ENCODE measurements at regions not wholly inside any gene's neighbourhood (a gene's known extent, or its start where the extent isn't known, plus 50 kb on each side); places are given as distances from the start of the nearest gene placed in this dataset.
"Not testable (repeated sequence)": the region's sequence is repeated elsewhere in the genome, so short reads cannot be mapped to it uniquely, and the experiment has no call there.

DNA sequence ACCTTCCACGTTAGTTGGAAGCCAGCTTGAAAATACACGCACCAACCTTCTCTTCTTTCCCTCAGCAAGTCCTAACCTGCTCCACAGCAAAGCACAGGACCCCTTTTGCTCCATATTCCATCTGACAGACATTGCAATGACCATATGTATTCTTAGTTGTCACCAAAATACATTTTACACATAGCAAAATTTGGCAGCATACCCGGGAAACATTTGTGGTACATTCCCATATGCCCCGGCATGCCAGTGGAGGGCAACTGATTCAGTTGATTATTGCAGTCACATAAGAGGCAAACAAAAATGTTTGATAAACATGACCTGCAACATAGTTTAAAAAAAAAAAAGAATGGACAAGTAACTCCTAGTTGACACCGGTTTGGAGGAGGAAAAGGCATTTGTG lies 202.1 kb upstream of the UBE2E3 start:
- H3K9me3 ChIP-seq (ENCODE audit: control insufficient read depth in 2 of 2, low read length in 2 of 2) = no peaks in the 10 kb centered on the region
- H3K36me3 ChIP-seq (ENCODE audit: control insufficient read depth in 2 of 2, insufficient read depth in 2 of 2, low read length in 2 of 2) = no peaks in the 10 kb centered on the region
- no peaks in the 10 kb centered on the region for H3K4me1 ChIP-seq (ENCODE audit: control insufficient read depth, insufficient read depth, low read length)
- H3K4me3 ChIP-seq (ENCODE audit: low read length in 2 of 2) = no peak overlapping the region
- H3K27me3 ChIP-seq (ENCODE audit: control insufficient read depth in 1 of 2, insufficient read depth in 2 of 2, low read length in 2 of 2) = no peaks in the 10 kb centered on the region
- no peak overlapping the region for H3K27ac ChIP-seq (ENCODE audit: low read length)
- H3K9ac ChIP-seq (ENCODE audit: low read length in 2 of 2) = no peak overlapping the region

- H3K9me3 ChIP-seq (ENCODE audit: control insufficient read depth in 2 of 2, low read length in 2 of 2) = no peaks in the 10 kb centered on the region
- H3K4me1 ChIP-seq (ENCODE audit: control insufficient read depth, insufficient read depth, low read length) = no peaks in the 10 kb centered on the region
- H3K27me3 ChIP-seq (ENCODE audit: control insufficient read depth in 1 of 2, insufficient read depth in 2 of 2, low read length in 2 of 2) = no peaks in the 10 kb centered on the region
- H3K4me3 ChIP-seq (ENCODE audit: low read length in 2 of 2) = no peak overlapping the region
- no peak overlapping the region for H3K9ac ChIP-seq (ENCODE audit: low read length in 2 of 2)
- no peaks in the 10 kb centered on the region for H3K36me3 ChIP-seq (ENCODE audit: control insufficient read depth in 2 of 2, insufficient read depth in 2 of 2, low read length in 2 of 2)
- H3K27ac ChIP-seq (ENCODE audit: low read length) = no peak overlapping the region
These were observed 203.5 kb upstream of the UBE2E3 start for GRCh38 chr2:180776921-180777320.

GRCh38 chr2:180775711-180776110 lies 204.7 kb upstream of the UBE2E3 start:
- Histone ChIP-seq H3K4me3 (ENCODE audit: low read length in 2 of 2) (no peak overlapping the region), H3K9me3 (ENCODE audit: control insufficient read depth in 2 of 2, low read length in 2 of 2) (no peaks in the 10 kb centered on the region), H3K27me3 (ENCODE audit: control insufficient read depth in 1 of 2, insufficient read depth in 2 of 2, low read length in 2 of 2) (no peaks in the 10 kb centered on the region), H3K4me1 (ENCODE audit: control insufficient read depth, insufficient read depth, low read length) (no peaks in the 10 kb centered on the region), H3K27ac (ENCODE audit: low read length) (no peak overlapping the region), H3K36me3 (ENCODE audit: control insufficient read depth in 2 of 2, insufficient read depth in 2 of 2, low read length in 2 of 2) (no peaks in the 10 kb centered on the region), H3K9ac (ENCODE audit: low read length in 2 of 2) (no peak overlapping the region)

GRCh38 chr2:180765316-180765715 lies 215.1 kb upstream of the UBE2E3 start:
- not testable (repeated sequence) for H3K4me3 ChIP-seq (ENCODE audit: low read length in 2 of 2); H3K4me1 ChIP-seq (ENCODE audit: control insufficient read depth, insufficient read depth, low read length); H3K36me3 ChIP-seq (ENCODE audit: control insufficient read depth in 2 of 2, insufficient read depth in 2 of 2, low read length in 2 of 2); H3K9me3 ChIP-seq (ENCODE audit: control insufficient read depth in 2 of 2, low read length in 2 of 2); H3K27ac ChIP-seq (ENCODE audit: low read length); H3K27me3 ChIP-seq (ENCODE audit: control insufficient read depth in 1 of 2, insufficient read depth in 2 of 2, low read length in 2 of 2); H3K9ac ChIP-seq (ENCODE audit: low read length in 2 of 2)

DNA sequence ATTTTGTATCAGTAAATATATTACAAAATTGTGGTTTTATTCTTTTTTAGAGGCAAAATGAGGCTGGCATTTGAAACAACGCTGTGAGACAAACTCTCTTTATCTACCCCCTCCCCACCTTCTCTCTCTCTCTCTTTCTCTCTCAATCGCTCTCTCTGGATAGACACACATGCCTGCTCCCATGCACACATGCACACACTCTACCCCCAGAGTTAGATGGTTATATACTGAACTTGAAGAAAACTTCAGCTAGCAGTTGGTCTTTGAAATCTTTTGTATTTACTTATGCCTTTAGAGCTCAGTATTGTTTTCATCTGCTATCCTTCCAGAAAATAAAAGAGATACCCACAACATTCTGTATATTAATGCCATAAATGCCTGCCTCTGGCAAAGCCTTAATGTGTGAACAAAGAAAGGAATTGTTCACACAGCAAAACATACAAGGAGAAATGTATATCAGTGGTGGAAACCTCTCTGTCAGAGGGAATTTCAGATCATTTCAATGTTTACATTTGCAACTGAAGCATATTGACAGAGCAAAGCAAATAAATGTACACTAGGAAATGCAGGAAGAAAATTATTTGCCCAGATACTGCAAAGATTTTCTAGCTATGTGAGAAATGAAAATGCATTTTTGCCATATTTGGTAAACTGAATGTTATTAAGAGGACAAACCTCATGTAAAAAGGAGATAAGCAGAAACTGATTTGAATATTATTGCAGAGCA lies 217.0 kb upstream of the UBE2E3 start:
- no peak overlapping the region for H3K27ac ChIP-seq (ENCODE audit: low read length)
- no peaks in the 10 kb centered on the region for H3K36me3 ChIP-seq (ENCODE audit: control insufficient read depth in 2 of 2, insufficient read depth in 2 of 2, low read length in 2 of 2)
- no peaks in the 10 kb centered on the region for H3K27me3 ChIP-seq (ENCODE audit: control insufficient read depth in 1 of 2, insufficient read depth in 2 of 2, low read length in 2 of 2)

GRCh38 chr2:180761224-180761623 lies 219.2 kb upstream of the UBE2E3 start:
- Histone ChIP-seq H3K9me3 (ENCODE audit: control insufficient read depth in 2 of 2, low read length in 2 of 2) (no peaks in the 10 kb centered on the region), H3K27me3 (ENCODE audit: control insufficient read depth in 1 of 2, insufficient read depth in 2 of 2, low read length in 2 of 2) (no peaks in the 10 kb centered on the region), H3K9ac (ENCODE audit: low read length in 2 of 2) (no peak overlapping the region), H3K4me3 (ENCODE audit: low read length in 2 of 2) (no peak overlapping the region), H3K36me3 (ENCODE audit: control insufficient read depth in 2 of 2, insufficient read depth in 2 of 2, low read length in 2 of 2) (no peaks in the 10 kb centered on the region), H3K4me1 (ENCODE audit: control insufficient read depth, insufficient read depth, low read length) (no peaks in the 10 kb centered on the region), H3K27ac (ENCODE audit: low read length) (no peak overlapping the region)

More for the DNA sequence above, 217.0 kb upstream of the UBE2E3 start:
- Histone ChIP-seq H3K9ac (ENCODE audit: low read length in 2 of 2) (no peak overlapping the region), H3K9me3 (ENCODE audit: control insufficient read depth in 2 of 2, low read length in 2 of 2) (no peaks in the 10 kb centered on the region), H3K4me1 (ENCODE audit: control insufficient read depth, insufficient read depth, low read length) (no peaks in the 10 kb centered on the region), H3K4me3 (ENCODE audit: low read length in 2 of 2) (no peak overlapping the region)

- Histone ChIP-seq H3K9ac (ENCODE audit: low read length in 2 of 2) (no peak overlapping the region), H3K4me1 (ENCODE audit: control insufficient read depth, insufficient read depth, low read length) (no peaks in the 10 kb centered on the region), H3K27me3 (ENCODE audit: control insufficient read depth in 1 of 2, insufficient read depth in 2 of 2, low read length in 2 of 2) (no peaks in the 10 kb centered on the region), H3K27ac (ENCODE audit: low read length) (no peak overlapping the region), H3K9me3 (ENCODE audit: control insufficient read depth in 2 of 2, low read length in 2 of 2) (no peaks in the 10 kb centered on the region), H3K4me3 (ENCODE audit: low read length in 2 of 2) (no peak overlapping the region), H3K36me3 (ENCODE audit: control insufficient read depth in 2 of 2, insufficient read depth in 2 of 2, low read length in 2 of 2) (no peaks in the 10 kb centered on the region)
These were observed 220.8 kb upstream of the UBE2E3 start for GRCh38 chr2:180759631-180760030.

- no peak overlapping the region for H3K9ac ChIP-seq (ENCODE audit: low read length in 2 of 2)
- H3K27me3 ChIP-seq (ENCODE audit: control insufficient read depth in 1 of 2, insufficient read depth in 2 of 2, low read length in 2 of 2) = no peaks in the 10 kb centered on the region
- no peaks in the 10 kb centered on the region for H3K9me3 ChIP-seq (ENCODE audit: control insufficient read depth in 2 of 2, low read length in 2 of 2)
- H3K36me3 ChIP-seq (ENCODE audit: control insufficient read depth in 2 of 2, insufficient read depth in 2 of 2, low read length in 2 of 2) = no peaks in the 10 kb centered on the region
- no peak overlapping the region for H3K4me3 ChIP-seq (ENCODE audit: low read length in 2 of 2)
- H3K27ac ChIP-seq (ENCODE audit: low read length) = no peak overlapping the region
- no peaks in the 10 kb centered on the region for H3K4me1 ChIP-seq (ENCODE audit: control insufficient read depth, insufficient read depth, low read length)
These were observed 226.3 kb upstream of the UBE2E3 start for GRCh38 chr2:180753809-180754761.

DNA sequence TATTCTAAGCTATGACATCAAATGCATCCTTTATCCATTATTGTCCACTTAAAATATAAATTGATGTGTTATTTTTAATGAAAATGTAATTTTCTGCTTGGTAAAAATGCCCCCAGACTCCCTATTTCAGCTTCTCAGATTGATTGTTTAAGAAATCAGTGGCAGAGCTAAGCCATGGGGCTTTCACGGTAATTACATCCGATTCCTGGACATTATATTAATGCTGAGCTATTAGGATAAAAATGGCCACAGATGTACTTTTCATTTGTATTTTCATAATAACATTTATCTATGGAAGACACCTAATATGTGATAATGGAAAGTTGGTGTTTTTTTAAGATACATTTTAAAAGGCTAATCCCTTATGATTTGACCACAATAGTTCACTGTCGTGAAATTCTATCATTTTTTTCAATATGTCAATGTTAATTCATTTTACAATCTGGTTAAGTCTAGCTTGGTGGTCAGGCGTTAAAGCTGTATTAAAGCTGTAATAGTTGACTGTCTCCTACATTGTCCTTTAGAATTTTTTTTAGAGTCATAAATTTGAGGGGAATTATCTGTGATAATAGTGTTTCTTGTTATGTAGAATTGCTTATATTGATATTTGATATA lies 229.0 kb upstream of the UBE2E3 start:
- Histone ChIP-seq H3K27ac (ENCODE audit: low read length) (no peak overlapping the region), H3K27me3 (ENCODE audit: control insufficient read depth in 1 of 2, insufficient read depth in 2 of 2, low read length in 2 of 2) (no peaks in the 10 kb centered on the region), H3K9me3 (ENCODE audit: control insufficient read depth in 2 of 2, low read length in 2 of 2) (no peaks in the 10 kb centered on the region), H3K9ac (ENCODE audit: low read length in 2 of 2) (no peak overlapping the region), H3K36me3 (ENCODE audit: control insufficient read depth in 2 of 2, insufficient read depth in 2 of 2, low read length in 2 of 2) (no peaks in the 10 kb centered on the region), H3K4me1 (ENCODE audit: control insufficient read depth, insufficient read depth, low read length) (no peaks in the 10 kb centered on the region), H3K4me3 (ENCODE audit: low read length in 2 of 2) (no peak overlapping the region)

- Histone ChIP-seq H3K4me1 (ENCODE audit: control insufficient read depth, insufficient read depth, low read length) (no peaks in the 10 kb centered on the region), H3K9me3 (ENCODE audit: control insufficient read depth in 2 of 2, low read length in 2 of 2) (no peaks in the 10 kb centered on the region), H3K27me3 (ENCODE audit: control insufficient read depth in 1 of 2, insufficient read depth in 2 of 2, low read length in 2 of 2) (no peaks in the 10 kb centered on the region), H3K36me3 (ENCODE audit: control insufficient read depth in 2 of 2, insufficient read depth in 2 of 2, low read length in 2 of 2) (no peaks in the 10 kb centered on the region), H3K27ac (ENCODE audit: low read length) (no peak overlapping the region), H3K4me3 (ENCODE audit: low read length in 2 of 2) (no peak overlapping the region), H3K9ac (ENCODE audit: low read length in 2 of 2) (no peak overlapping the region)
These were observed 232.7 kb upstream of the UBE2E3 start for GRCh38 chr2:180747728-180748127.
